SK-N-SH treated with all-trans-retinoic acid at 6 μM for 48 hours (cell line): ENCODE measurements at regions not wholly inside any gene's neighbourhood (a gene's known extent, or its start where the extent isn't known, plus 50 kb on each side); places are given as distances from the start of the nearest gene placed in this dataset.

Experiments used
- ARNTL ChIP-seq: fragments of 450-650 bp; formaldehyde crosslinking; IDR thresholded peaks from 2 replicates; pipeline ENCODE4 v1.5.0; 2020; ENCODE audit warnings: low read depth, mild to moderate bottlenecking, moderate library complexity, borderline replicate concordance
- CREB5 ChIP-seq: fragments of 250-450 bp; sonication (Bioruptor Pico); IDR thresholded peaks from 2 replicates; pipeline ENCODE4 v1.5.1; 2020; ENCODE audit warnings: low read depth, mild to moderate bottlenecking, moderate library complexity
- CSRNP3 ChIP-seq: fragments of 250-450 bp; sonication (Bioruptor Pico); IDR thresholded peaks from 2 replicates; pipeline ENCODE4 v1.5.1; 2021; ENCODE audit warnings: mild to moderate bottlenecking, moderate library complexity
- ESRRG ChIP-seq: fragments of 250-450 bp; sonication (Bioruptor Pico); IDR thresholded peaks from 2 replicates; pipeline ENCODE4 v1.6.1; 2021; ENCODE audit warnings: mild to moderate bottlenecking
- PATZ1 ChIP-seq: fragments of 250-450 bp; sonication (Bioruptor Pico); IDR thresholded peaks from 2 replicates; pipeline ENCODE4 v1.8.0; 2020; ENCODE audit warnings: mild to moderate bottlenecking, moderate library complexity, borderline replicate concordance
- POU6F1 ChIP-seq: fragments of 250-450 bp; sonication (Bioruptor Pico); IDR thresholded peaks from 2 replicates; pipeline ENCODE4 v1.8.0; 2021; ENCODE audit warnings: low read depth, mild to moderate bottlenecking, moderate library complexity, borderline replicate concordance
- RARB ChIP-seq: fragments of 250-450 bp; sonication (Bioruptor Pico); IDR thresholded peaks from 2 replicates; pipeline ENCODE4 v1.8.0; 2021; ENCODE audit warnings: mild to moderate bottlenecking, moderate library complexity
- SNAI2 ChIP-seq: fragments of 250-450 bp; sonication (Bioruptor Pico); IDR thresholded peaks from 2 replicates; pipeline ENCODE4 v1.5.0; 2020; ENCODE audit warnings: mild to moderate bottlenecking, moderate library complexity
- TSHZ2 ChIP-seq: fragments of 250-450 bp; sonication (Bioruptor Pico); IDR thresholded peaks from 2 replicates; pipeline ENCODE4 v1.5.0; 2020; ENCODE audit warnings: mild to moderate bottlenecking, moderate library complexity
- ZC3H10 ChIP-seq: fragments of 250-450 bp; sonication (Bioruptor Pico); IDR thresholded peaks from 2 replicates; pipeline ENCODE4 v1.5.1; 2021; ENCODE audit warnings: mild to moderate bottlenecking, moderate library complexity
- ZFP3 ChIP-seq: fragments of 250-450 bp; sonication (Bioruptor Pico); IDR thresholded peaks from 2 replicates; pipeline ENCODE4 v1.5.0; 2020; ENCODE audit warnings: mild to moderate bottlenecking, moderate library complexity
- ZFP30 ChIP-seq: fragments of 450-650 bp; formaldehyde crosslinking; IDR thresholded peaks from 2 replicates; pipeline ENCODE4 v1.5.0; 2022; ENCODE audit warnings: mild to moderate bottlenecking, moderate library complexity
- ZNF70 ChIP-seq: fragments of 450-650 bp; formaldehyde crosslinking; IDR thresholded peaks from 2 replicates; pipeline ENCODE4 v1.5.0; 2020; ENCODE audit warnings: mild to moderate bottlenecking, moderate library complexity

- TF ChIP-seq ZFP3 (CRISPR knock-in tag) (no peak), CREB5 (CRISPR knock-in tag) (no peak), ARNTL (no peak), RARB (CRISPR knock-in tag) (no peak), ESRRG (no peak), ZNF70 (CRISPR knock-in tag) (no peak), ZFP30 (no peak), PATZ1 (CRISPR knock-in tag) (no peak), ZC3H10 (CRISPR knock-in tag) (no peak), CSRNP3 (CRISPR knock-in tag) (no peak), TSHZ2 (CRISPR knock-in tag) (no peak), SNAI2 (CRISPR knock-in tag) (no peak), POU6F1 (CRISPR knock-in tag) (no peak)
Observed at GRCh38 chr10:106479636-106480035, 684.9 kb downstream of the SORCS1 start.
